ENCODE measurements at regions not wholly inside any gene's neighbourhood (a gene's known extent, or its start where the extent isn't known, plus 50 kb on each side); places are given as distances from the start of the nearest gene placed in this dataset.

GRCh38 chr3:72295962-72296450, 511.1 kb upstream of the PROK2 start:
- TF ChIP-seq FOXJ3 (CRISPR knock-in tag; IDR thresholded peaks at IDR 0.05) (0 out of 2 replicates have a peak, but pooled peaks have one; percentile 33), CTCF (IDR thresholded peaks at IDR 0.05) (no peak), RAD21 (IDR thresholded peaks at IDR 0.05; ENCODE audit: low read length) (peak; percentile 32), RCOR1 (IDR thresholded peaks at IDR 0.05; ENCODE audit: low read length) (peak; percentile 83; the same call in 1 of the 2 replicates)
